Effector CD8-positive, alpha-beta T cell (primary cell): ENCODE measurements at regions not wholly inside any gene's neighbourhood (a gene's known extent, or its start where the extent isn't known, plus 50 kb on each side); places are given as distances from the start of the nearest gene placed in this dataset.

ENCODE experiments used
- DNase-seq: peaks from one replicate; lab custom pipeline; 2025; lab: John Stamatoyannopoulos, UW

DNA sequence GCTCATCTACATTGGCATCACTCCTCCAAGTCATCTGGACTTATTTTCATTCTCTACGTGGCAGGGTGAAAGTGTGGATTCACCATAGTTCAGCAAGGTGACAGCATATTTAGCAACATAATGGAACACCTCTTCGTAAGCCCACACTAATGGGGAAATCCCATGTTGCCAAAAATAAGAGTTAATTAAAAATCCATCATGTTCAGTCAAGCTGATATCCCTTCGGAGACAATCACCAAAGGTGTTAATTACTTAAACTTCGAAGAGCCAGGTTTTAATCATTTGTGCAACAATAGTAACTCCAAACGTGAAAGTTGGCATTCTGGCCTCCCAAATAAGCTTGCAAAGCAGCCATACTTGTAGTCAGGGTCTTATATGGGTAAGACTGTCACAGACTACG is 242.9 kb downstream of the NSG2 start:
- DNase-seq, result no peak

DNA sequence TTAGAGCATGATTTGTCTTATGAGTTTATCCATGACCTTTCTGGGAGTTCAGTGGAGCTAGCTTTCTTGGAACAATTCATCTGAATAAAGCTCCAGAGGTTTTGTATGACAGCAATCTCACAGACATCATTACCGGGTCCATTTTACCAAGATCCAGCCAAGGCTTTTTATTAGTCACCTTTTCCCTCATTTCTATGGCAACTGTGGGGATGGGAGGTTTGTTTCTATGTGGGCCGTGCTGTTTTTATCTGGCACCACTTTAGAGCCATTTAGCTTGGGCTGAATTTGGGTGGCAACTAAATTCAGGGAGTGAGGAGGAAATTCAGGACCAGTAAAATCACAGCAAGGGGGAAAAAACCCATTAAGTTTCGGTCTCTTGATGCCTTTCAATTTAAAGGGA is 245.7 kb downstream of the NSG2 start:
- no peak for DNase-seq

GRCh38 chr5:174292348-174292747 is 246.8 kb downstream of the NSG2 start:
- DNase-seq, result no peak

GRCh38 chr5:174293006-174293405 is 247.5 kb downstream of the NSG2 start:
- DNase-seq, result no peak

DNA sequence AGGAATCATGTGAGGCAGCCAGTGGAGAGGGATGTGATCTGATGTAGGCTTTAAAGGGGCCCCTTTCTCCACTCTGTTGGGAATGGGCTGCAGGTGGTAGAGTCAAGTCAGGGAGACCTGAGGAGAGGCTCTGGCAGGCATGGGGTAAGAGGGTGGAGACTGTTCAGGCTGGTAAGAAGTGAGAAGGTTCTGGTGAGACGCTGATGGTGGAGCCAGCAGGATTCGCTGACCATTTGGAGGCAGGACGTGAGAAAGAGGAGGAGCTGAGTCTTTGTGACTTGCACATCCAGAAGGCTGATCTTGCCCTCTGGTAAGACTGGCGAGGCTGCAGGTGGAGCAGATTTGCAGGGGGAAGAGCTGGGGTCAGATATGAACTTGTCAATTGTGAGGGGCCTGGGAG is 248.0 kb downstream of the NSG2 start:
- no peak for DNase-seq

GRCh38 chr5:174294891-174295620 is 249.6 kb downstream of the NSG2 start:
- DNase-seq, result no peak

GRCh38 chr5:174295702-174296436 is 250.4 kb downstream of the NSG2 start:
- no peak for DNase-seq

DNA sequence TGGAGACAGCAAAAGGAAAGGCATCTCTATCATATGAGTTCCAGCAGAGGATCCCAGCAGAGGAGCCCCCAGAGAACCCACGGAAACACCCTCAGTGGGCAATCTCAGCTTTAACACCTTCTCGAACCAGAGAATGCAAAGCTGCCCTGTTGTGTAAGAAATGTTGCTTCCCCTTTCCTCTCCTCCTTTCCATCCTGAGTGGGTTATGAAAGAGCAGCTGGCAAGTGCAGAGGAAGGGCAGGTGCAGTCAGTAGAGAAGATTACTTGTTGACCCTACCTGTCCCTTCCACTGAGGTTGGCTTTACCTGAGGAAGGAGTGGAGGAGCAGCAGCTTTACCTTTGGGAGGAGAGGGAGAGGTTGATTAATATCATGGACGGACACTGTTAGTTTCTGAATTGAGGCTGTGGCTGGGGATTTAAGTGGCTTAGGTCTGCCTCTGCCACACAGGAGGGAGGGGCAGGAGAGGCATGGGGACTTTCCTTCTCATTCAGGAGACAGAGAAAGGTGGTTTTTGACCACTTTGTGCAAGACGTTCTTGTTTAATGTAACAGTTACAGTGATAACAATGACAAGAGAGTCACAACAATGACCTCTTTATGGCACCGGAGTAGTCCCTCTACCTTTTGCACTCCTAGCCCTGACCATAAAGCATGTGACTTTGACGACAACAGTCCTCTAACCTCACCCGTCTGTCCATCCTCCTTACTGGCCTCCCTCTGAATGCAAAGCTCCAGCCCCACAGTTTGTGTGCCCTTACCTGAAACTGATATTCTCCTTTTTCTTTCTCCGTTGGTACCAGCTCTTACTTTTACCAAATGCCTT is 254.8 kb downstream of the NSG2 start:
- no peak for DNase-seq

DNA sequence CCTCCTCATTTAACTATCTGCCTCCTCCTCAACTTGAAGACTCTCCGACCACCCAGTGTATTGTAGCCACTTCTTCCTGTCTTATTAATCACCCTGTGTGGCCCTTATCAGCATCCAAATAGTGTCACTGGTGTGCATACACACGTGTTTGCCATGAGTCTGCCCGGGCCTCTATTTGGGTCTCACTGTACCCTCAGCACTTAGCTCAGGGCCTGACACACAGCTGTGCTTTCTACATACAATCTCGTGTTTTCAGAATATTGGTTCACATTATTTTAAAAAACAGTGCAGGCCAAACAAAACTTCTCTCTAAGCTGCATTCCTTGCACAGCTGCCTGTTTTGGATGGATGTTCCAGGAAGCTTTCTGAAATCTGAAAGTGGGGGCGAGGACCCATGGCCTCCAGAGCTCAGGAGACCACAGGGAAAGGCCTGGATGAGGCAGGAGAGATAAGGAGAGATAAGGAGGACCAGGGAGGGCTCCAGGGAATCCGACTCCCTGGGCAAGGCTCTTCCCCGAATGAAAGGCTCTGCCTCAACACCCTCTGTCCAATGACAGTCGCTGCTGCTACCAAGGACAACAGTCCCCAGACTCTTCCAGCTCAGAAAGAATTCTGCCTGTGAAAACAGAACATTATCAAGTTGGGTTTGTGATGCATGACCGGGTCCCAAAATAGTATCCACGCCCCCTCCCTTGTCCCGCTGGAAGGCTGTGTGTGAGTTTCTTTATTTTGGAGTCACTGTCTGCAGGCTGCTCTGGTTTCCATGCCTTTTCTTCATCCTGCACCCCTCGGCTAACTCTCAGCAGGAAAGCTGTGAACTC is 255.6 kb downstream of the NSG2 start:
- no peak for DNase-seq

DNA sequence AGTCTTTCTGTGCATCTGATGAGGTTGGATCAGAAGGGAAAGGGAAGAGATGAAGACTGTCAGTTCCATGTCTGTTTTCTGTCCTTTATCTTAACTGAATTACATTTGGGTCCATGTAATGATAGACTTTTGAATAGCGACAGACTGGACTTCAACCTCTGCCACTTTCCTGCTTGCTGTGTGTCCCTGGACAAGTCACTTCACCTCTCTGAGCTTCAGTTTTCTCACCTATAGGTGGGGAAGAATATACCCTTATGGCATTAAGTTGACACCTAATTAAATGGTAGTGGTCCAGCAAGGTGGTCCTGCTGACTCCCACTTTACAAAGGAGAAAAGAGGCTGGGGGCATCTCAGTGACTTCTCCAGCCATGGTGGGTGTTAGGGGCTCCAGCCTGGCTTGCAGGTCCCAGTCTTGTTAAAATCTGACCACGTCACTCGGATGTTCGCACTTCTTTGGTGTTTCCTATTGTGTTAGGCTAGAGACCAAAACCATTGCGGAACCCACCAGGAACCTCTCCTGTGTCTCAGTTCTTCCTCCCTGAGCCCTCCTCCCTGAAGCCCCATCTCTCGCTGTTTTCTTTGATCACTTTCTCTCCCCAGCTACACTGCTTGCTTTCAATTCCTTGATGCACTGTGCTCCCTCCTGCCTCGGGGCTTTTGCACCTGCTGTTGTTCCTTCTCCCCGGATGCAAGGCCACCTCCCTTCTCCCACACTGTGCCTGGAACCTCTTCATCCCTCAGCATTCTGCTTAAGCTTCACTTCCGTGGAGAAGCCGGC is 256.5 kb downstream of the NSG2 start:
- no peak for DNase-seq

GRCh38 chr5:174303035-174303434 is 257.5 kb downstream of the NSG2 start:
- DNase-seq, result no peak

DNA sequence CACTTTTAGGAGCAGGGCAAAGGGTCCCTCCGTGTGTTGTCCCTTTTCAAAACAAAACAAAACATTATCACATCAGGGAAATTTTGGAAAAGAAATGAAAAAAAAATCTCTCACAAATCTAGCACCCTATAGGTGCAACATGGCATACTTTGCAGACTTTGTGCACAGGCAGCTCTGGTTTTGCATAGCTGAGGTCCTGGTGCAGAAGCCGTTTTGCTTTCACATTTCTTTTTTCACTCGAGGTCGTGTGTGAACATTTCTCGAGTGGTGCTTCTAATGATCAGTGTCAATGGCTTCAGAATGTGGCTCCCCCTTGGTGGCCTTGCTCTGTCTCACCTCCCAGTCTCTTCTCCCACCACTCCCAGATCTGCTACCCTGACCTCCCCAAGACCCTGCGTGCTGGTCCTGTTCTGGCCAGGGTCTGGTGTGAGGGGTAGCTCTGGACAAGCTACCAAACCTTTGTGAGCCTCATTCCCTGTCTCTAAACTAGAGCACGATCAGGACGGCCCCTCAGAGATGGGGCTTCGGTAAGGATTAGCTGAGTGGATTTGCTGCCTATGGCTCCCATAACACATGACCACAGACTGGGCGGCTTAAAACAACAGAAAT is 258.0 kb downstream of the NSG2 start:
- no peak for DNase-seq

- no peak for DNase-seq
Measured at GRCh38 chr5:174305241-174305681, 259.8 kb downstream of the NSG2 start.

- no peak for DNase-seq
Measured at GRCh38 chr5:174306345-174307030, 261.0 kb downstream of the NSG2 start.

DNA sequence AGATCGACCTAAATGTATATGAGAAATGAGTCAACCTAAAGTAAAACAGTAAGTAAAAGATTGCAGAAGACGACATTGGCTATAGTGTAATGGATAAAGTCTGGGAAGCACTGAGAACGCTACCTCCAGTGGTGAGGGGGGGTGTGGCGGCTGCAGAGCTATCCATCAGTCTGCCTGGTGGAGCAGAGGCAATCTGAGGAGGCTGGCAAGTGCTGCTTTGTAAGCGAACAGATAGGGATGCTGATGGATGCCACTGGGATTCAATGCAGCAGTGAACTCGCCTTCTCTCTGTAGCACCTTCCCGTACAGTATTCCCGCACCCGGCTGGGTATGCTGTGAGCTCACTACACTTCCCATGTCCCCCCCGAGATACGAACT is 261.5 kb downstream of the NSG2 start:
- no peak for DNase-seq

- DNase-seq, result no peak
Measured at GRCh38 chr5:174307656-174308271, 262.3 kb downstream of the NSG2 start.

- DNase-seq, result no peak
Measured at GRCh38 chr5:174309131-174309795, 263.8 kb downstream of the NSG2 start.

DNA sequence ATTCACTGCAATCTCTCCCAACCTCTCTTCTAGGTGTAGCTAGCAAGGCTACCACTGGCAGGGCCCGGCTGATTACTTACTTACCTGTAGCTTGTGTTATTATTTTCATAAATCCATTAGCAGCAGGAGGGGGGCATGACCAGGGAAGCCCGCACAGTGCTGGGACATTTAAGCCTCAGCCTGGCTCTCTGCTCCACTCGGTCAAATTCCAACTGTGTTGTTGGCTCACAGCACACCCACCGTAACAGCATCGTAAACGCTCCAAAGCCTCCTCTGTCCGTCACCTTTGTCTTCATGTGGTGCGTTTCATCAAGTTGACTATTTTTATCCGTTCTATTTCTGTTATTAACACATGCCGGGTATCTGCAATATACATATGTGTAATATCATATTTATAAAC is 264.7 kb downstream of the NSG2 start:
- DNase-seq, result no peak

- DNase-seq, result no peak
Measured at GRCh38 chr5:174310706-174311105, 265.2 kb downstream of the NSG2 start.
